ENCODE measurements at regions not wholly inside any gene's neighbourhood (a gene's known extent, or its start where the extent isn't known, plus 50 kb on each side); places are given as distances from the start of the nearest gene placed in this dataset.
"Not testable (repeated sequence)": the region's sequence is repeated elsewhere in the genome, so short reads cannot be mapped to it uniquely, and the experiment has no call there.

DNA sequence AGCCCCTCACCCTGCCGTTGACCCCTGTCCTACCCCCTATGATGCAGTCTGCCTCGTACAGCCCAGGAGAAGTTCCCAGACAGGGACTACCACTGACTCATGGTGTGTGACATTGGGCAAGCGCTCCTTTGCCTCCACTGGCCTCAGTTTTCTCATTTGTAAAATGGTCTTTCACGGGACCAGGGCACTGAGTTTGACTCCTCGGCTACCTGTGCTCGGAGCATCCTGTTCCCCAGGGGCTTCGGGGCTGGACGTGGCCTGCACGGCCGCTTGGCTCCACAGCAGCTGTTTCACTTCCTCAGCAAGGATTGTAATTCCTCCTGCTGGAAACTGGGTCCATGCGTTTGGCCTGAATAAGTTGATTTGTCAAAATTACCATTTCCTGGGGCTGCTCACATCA lies 277.3 kb downstream of the MATN1 start:
- Histone ChIP-seq H3K27ac (no peak overlapping the region), H3K4me1 (ENCODE audit: control insufficient read depth in 1 of 2, insufficient read depth in 1 of 2, low read depth in 1 of 2, low read length in 1 of 2) (no peaks in the 10 kb centered on the region), H3K27me3 (no peaks in the 10 kb centered on the region), H3K4me3 (ENCODE audit: low read depth in 1 of 2, low read length in 1 of 2) (no peak overlapping the region), H3K36me3 (no peaks in the 10 kb centered on the region), H3K9me3 (no peaks in the 10 kb centered on the region)
- TF ChIP-seq, protein P1, sequence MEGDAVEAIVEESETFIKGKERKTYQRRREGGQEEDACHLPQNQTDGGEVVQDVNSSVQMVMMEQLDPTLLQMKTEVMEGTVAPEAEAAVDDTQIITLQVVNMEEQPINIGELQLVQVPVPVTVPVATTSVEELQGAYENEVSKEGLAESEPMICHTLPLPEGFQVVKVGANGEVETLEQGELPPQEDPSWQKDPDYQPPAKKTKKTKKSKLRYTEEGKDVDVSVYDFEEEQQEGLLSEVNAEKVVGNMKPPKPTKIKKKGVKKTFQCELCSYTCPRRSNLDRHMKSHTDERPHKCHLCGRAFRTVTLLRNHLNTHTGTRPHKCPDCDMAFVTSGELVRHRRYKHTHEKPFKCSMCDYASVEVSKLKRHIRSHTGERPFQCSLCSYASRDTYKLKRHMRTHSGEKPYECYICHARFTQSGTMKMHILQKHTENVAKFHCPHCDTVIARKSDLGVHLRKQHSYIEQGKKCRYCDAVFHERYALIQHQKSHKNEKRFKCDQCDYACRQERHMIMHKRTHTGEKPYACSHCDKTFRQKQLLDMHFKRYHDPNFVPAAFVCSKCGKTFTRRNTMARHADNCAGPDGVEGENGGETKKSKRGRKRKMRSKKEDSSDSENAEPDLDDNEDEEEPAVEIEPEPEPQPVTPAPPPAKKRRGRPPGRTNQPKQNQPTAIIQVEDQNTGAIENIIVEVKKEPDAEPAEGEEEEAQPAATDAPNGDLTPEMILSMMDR (IDR thresholded peaks at IDR 0.05) = no peak

DNA sequence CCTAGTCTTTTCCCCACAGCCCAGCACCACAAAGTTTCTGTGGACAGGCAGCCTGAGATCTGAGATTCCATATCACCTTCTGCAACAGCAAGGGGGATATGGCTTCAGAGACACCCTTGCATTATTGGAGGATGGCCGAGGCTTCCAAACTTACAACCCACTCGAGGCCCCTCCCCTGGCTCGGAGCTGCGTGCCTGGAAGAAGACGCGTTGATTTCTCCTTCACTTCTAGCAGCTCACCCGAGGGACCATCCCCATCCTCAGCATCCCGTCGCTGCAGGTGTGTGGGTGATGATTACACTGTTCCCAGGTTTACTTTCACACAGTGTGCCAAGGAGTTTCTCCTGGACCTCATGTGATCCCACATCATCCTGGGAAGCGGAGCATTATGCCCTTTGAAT lies 277.9 kb downstream of the MATN1 start:
- Histone ChIP-seq H3K9me3 (no peaks in the 10 kb centered on the region), H3K27ac (no peak overlapping the region), H3K4me3 (ENCODE audit: low read depth in 1 of 2, low read length in 1 of 2) (no peak overlapping the region), H3K36me3 (no peaks in the 10 kb centered on the region), H3K4me1 (ENCODE audit: control insufficient read depth in 1 of 2, insufficient read depth in 1 of 2, low read depth in 1 of 2, low read length in 1 of 2) (no peaks in the 10 kb centered on the region), H3K27me3 (no peaks in the 10 kb centered on the region)
- TF ChIP-seq, protein P1 (IDR thresholded peaks at IDR 0.05) = no peak

DNA sequence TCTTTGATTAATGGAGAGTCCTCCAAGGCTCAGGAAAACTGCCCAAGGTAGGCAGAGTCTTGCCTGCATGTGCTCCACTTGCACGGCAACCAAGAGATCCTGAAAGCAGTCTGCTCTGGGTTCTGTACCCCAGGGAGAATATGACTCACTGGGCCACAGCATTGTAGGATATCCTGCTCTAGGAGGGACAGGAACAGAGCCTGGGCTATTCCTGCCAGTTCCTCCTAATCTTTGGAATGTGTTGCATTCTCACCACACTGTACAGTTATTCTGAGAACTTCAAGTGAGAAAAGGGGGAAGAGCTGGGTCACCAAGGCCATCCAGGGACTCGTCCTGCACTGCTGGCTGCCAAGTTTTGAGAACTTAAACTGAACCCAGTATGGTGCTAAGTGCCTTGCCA lies 278.5 kb downstream of the MATN1 start:
- H3K27ac ChIP-seq = no peak overlapping the region
- no peak overlapping the region for H3K4me3 ChIP-seq (ENCODE audit: low read depth in 1 of 2, low read length in 1 of 2)
- H3K9me3 ChIP-seq = no peaks in the 10 kb centered on the region
- H3K4me1 ChIP-seq (ENCODE audit: control insufficient read depth in 1 of 2, insufficient read depth in 1 of 2, low read depth in 1 of 2, low read length in 1 of 2) = no peaks in the 10 kb centered on the region
- TF ChIP-seq, protein P1 (IDR thresholded peaks at IDR 0.05) = no peak
- H3K36me3 ChIP-seq = no peaks in the 10 kb centered on the region
- no peaks in the 10 kb centered on the region for H3K27me3 ChIP-seq

DNA sequence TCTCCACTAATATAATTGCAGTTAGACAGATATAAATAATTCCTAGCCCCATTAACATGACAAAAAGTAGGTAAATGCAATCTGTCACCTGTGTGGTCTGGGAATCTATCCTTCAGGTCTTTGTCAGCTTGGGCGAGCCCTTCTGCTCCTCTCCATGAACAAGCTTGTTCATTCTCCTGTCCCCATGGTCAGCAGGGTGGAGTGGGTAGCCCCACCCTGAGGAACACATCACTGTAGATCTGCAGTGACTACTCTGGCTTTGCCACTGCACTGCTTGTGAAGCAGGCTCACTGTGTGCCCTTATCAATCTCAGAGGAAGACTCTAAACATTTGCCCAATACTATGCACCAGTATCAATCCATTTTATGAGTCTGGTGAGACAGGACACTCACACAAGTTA lies 279.0 kb downstream of the MATN1 start:
- no peak overlapping the region for H3K4me3 ChIP-seq (ENCODE audit: low read depth in 1 of 2, low read length in 1 of 2)
- H3K27me3 ChIP-seq = no peaks in the 10 kb centered on the region
- TF ChIP-seq, protein P1 (IDR thresholded peaks at IDR 0.05) = no peak
- no peaks in the 10 kb centered on the region for H3K36me3 ChIP-seq
- no peaks in the 10 kb centered on the region for H3K4me1 ChIP-seq (ENCODE audit: control insufficient read depth in 1 of 2, insufficient read depth in 1 of 2, low read depth in 1 of 2, low read length in 1 of 2)
- H3K9me3 ChIP-seq = no peaks in the 10 kb centered on the region
- H3K27ac ChIP-seq = no peak overlapping the region

DNA sequence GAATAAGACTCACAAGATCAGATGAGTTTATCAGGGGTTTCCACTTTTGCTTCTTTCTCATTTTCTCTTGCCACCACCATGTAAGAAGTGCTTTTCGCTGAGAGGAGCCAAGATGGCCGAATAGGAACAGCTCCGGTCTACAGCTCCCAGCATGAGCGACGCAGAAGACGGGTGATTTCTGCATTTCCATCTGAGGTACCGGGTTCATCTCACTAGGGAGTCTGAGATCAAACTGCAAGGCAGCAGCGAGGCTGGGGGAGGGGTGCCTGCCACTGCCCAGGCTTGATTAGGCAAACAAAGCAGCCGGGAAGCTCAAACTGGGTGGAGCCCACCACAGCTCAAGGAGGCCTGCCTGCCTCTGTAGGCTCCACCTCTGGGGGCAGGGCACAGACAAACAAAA lies 285.1 kb downstream of the MATN1 start:
- not testable (repeated sequence) for H3K27ac ChIP-seq; H3K4me1 ChIP-seq (ENCODE audit: control insufficient read depth in 1 of 2, insufficient read depth in 1 of 2, low read depth in 1 of 2, low read length in 1 of 2); H3K27me3 ChIP-seq; H3K4me3 ChIP-seq (ENCODE audit: low read depth in 1 of 2, low read length in 1 of 2); H3K36me3 ChIP-seq; H3K9me3 ChIP-seq

DNA sequence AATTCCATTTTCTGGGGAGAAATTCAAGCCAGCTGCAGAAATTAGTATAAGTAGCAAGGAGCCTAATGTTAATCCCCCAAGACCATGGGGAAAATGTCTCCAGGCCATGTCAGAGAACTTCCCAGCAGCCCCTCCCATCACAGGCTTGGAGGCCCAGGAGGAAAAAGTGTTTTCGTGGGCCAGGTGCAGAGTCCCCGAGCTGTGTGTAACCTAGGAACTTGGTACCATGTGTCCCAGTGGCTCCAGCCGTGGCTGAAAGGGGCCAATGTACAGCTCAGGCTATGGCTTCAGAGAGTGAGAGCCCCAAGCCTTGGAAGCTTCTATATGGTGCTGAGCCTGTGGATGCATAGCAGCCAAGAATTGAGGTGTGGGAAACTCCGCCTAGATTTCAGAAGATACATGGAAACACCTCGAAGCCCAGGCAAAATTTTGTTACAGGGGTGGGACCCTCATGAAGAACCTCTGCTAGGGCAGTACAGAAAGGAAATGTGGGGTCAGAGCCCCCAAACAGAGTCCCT lies 286.3 kb downstream of the MATN1 start:
- no peaks in the 10 kb centered on the region for H3K4me1 ChIP-seq (ENCODE audit: control insufficient read depth in 1 of 2, insufficient read depth in 1 of 2, low read depth in 1 of 2, low read length in 1 of 2)
- no peak overlapping the region for H3K4me3 ChIP-seq (ENCODE audit: low read depth in 1 of 2, low read length in 1 of 2)
- H3K9me3 ChIP-seq = no peaks in the 10 kb centered on the region
- H3K27me3 ChIP-seq = no peaks in the 10 kb centered on the region
- H3K27ac ChIP-seq = no peak overlapping the region
- TF ChIP-seq, protein P1 (IDR thresholded peaks at IDR 0.05) = no peak
- no peaks in the 10 kb centered on the region for H3K36me3 ChIP-seq
